ELR (cell line): ENCODE measurements at regions not wholly inside any gene's neighbourhood (a gene's known extent, or its start where the extent isn't known, plus 50 kb on each side); places are given as distances from the start of the nearest gene placed in this dataset.
A peak's percentile ranks its signal among the peaks of the same experiment; 100 is the strongest.
"Not testable (repeated sequence)": the region's sequence is repeated elsewhere in the genome, so short reads cannot be mapped to it uniquely, and the experiment has no call there.

Experiments
- DNase-seq: peaks from one replicate; pipeline ENCODE4 v3.0.0-alpha.2; 2015; ENCODE audit warnings: low read depth

DNA sequence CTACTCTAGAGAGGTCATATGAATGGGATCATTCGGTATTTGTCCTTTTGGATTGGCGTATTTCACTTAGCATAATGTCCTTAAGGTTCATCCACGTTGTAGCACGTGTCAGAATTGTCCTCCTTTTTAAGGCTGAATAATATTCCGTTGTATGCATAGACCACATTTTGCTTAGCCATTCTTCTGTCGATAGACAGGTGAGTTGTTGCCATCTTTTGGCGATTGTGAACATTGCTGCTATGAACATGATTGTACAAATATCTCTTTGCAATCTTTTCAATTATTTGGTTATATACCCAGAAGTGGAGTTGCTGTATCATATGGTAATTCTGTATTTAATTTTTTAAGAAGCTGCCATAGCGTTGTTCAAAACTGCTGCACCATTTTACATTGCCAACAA, 52.4 kb upstream of the GOLGA8J start:
- peak; percentile 26 for DNase-seq

GRCh38 chr15:30023798-30024295, 58.9 kb upstream of the GOLGA8J start:
- no peak for DNase-seq

GRCh38 chr15:30010746-30011145, 72.0 kb upstream of the GOLGA8J start:
- DNase-seq, result no peak

GRCh38 chr15:30008156-30008555, 74.6 kb upstream of the GOLGA8J start:
- no peak for DNase-seq

DNA sequence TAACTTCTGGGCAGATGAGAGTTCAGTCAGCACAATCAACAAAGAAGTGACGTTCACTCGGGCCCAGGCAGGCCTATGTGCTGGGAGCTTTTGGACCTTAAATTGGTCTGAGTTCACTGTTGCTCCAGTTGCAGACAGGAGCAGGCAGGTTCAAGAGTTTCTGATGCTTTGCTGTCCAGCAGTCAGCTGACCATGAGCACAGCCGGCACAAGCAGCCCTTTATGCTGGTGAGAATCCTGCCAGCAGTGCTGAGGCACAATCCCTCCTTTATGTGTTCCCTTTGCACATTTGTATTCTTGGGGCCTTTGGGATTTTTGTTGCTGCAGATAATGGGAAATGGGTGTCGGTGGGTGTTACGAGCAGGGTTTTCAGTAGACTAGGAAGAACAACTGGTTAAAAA, 81.2 kb upstream of the GOLGA8J start:
- DNase-seq, result no peak

DNA sequence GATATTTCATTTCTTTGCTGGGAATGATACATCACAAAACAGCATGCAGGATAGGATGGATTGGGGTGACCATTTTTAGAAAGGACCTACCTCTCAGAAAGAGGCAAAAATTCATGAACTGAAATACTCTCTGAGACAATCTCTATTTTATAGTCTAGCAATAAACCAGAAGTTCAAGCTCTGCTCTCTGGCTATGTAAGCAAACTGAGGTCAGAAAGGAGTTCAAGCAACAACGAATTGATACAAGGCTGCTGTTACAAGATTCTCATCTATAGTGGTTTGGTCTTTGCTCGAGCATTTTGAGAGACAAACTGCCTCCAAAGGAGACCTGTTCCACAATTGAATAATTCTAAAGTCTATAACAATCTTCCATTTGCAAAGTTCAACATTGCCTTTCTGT, 84.7 kb upstream of the GOLGA8J start:
- DNase-seq, result no peak

GRCh38 chr15:29997499-29997898, 85.3 kb upstream of the GOLGA8J start:
- no peak for DNase-seq

- DNase-seq, result no peak
Measured at GRCh38 chr15:29994284-29994683, 88.5 kb upstream of the GOLGA8J start.

DNA sequence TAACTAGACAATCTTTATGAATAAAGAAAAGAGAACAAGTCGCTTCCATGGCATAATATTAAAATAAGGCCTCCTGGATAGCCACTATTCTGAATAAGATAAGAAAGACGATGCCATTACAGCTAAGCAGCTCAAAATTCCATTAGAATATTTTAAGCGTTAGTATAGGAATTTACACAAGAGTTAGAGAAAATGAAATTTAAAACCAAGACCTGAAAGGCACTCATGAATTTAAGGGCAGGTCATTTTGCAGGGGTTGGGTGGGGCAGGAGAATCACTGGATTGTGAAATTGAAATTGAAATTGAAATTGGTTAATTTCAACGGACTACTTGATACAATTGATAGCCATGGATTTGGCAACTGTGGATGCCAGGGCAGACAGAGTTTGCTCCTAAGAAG, 91.8 kb upstream of the GOLGA8J start:
- no peak for DNase-seq

GRCh38 chr15:29990035-29990434, 92.7 kb upstream of the GOLGA8J start:
- DNase-seq, result no peak

- no peak for DNase-seq
Measured at GRCh38 chr15:29988701-29989100, 94.1 kb upstream of the GOLGA8J start.

- no peak for DNase-seq
Measured at GRCh38 chr15:29986946-29987345, 95.8 kb upstream of the GOLGA8J start.

DNA sequence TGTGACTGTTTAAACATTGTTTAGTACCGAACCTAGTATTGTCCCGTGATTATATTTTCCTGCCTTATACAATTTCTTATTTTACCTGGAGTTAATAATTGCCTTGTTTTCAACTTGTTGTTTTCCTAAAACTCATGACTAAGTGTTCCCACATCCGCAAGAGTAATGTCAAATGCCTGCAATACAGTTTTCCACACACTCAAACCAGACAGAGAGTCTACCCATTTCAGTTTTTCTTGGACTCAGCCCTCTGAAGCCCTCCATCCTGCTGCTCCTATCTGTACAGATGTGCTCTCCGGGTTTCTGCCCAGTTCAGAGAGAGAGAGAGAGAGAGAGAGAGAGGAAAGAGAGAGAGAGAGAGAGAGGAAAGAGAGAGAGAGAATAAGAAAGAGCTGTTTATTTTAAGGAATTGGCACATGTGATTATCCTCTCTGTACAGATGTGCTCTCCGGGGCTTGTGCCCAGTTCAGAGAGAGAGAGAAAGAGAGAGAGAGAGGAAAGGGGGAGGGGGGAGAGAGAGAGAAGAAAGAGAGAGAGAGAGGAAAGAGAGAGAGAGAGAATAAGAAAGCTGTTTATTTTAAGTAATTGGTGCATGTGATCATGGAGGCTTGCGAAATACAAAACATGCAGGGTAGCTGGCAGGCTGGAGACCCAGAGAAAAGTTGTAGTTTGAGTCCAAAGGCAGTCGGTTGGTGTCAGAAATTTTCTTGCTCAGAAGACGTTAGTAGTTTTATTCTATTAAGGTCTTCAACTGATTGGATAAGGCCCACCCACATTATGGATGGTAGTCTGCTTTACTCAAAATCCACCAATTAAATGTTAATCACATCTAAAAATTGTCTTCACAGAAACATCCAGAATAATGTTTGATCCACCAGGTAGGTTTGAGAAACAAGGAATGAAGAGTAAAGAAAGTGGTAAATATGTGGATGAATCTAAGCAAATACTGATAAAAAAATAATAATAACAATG, 104.1 kb upstream of the GOLGA8J start:
- peak; percentile 60 for DNase-seq

DNA sequence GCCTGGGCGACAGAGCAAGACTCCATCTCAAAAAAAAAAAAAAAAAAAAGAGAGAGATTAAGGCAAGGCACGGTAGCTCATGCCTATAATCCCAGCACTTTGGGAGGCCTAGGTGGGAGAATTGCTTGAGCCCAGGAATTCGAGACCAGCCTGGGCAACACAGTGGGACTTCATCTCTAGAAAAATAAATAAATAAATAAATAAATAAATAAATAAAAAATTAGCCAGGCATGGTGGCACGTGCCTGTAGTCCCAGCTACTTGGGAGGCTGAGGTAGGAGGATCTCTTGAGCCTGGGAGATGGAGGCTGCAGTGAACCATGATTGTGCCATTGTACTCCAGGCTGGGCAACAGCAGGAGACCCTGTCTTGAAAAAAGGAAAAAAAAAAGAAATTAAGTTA, 108.7 kb upstream of the GOLGA8J start:
- not testable (repeated sequence) for DNase-seq

DNA sequence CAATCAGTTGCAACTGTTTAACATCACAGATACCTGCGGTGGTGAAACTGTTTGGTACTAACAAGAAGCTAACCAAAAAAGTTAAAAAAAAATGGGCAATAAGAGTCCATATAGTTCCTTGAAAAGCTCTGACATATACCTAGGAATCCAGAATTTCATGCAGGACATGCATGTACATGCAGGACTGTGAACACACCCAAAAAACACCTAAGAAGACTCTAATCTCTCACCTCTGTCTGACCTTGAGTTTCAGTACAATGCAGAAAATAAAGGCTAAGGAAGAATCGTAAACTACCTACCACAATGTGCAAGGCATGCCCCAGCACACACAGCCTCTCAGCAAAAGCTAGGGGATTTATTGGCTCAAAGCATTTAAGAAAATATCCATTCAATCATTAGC, 110.7 kb upstream of the GOLGA8J start:
- no peak for DNase-seq

GRCh38 chr15:29970402-29970695, 112.4 kb upstream of the GOLGA8J start:
- no peak for DNase-seq

GRCh38 chr15:29969562-29970401, 113.0 kb upstream of the GOLGA8J start:
- no peak for DNase-seq

GRCh38 chr15:29968895-29969561, 113.7 kb upstream of the GOLGA8J start:
- DNase-seq, result no peak

DNA sequence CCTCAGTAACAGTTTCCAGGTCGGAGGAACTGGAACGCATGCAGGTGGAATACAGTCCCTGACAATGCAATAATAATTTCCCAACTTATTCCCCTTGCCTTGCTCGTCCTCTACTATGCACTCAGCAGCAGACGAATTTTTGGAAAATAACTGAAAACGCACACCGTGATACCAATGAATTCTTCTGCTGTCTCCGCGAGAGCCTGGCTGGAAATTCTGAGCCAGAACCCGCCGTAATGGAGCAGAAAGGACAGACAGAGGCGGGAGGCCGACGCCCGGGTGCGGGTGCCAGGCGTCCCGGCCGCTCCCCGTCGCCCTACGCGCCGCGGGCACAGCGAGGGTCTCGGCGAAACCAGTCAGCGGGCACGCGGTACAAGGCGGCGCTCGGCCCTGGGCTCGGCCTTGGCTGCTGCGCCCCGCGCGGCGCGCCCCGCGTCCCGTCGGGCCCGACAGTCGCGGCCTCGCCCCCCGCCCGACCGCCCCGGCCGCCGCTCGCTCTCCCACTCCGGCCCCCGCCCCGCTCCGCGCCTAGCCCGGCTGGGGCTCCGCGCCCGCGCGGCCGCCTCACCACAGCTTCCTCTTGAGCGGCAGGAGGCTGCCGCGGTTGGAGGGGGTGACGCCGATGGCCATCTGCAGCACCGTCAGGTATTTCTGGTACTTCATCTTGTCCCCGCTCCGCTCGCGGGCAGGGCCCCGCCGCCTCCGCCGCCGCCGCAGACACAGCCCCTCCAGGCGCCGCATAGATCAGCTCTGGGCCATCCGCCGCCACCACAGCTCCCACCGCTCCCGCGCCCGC, 114.5 kb upstream of the GOLGA8J start:
- DNase-seq, result peak; percentile 13

DNA sequence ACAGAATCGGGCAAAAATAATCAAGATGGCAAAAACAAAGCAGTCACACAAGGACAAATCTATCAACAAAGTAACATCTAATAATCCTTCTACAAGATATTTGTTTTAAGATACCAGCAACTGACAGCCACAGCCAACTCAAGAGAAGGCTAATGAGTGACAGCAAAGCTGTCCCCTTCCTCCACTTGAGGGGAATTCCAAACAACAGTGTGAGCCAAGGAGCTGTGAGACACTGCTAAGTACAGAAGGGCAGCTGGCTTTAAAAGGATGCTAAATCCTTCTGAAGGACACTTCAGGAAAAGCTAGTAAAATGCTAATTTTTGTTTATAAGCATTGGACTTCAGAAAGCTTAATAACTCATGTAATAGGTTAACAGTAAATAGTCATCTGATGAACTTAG, 120.3 kb upstream of the GOLGA8J start:
- no peak for DNase-seq

DNA sequence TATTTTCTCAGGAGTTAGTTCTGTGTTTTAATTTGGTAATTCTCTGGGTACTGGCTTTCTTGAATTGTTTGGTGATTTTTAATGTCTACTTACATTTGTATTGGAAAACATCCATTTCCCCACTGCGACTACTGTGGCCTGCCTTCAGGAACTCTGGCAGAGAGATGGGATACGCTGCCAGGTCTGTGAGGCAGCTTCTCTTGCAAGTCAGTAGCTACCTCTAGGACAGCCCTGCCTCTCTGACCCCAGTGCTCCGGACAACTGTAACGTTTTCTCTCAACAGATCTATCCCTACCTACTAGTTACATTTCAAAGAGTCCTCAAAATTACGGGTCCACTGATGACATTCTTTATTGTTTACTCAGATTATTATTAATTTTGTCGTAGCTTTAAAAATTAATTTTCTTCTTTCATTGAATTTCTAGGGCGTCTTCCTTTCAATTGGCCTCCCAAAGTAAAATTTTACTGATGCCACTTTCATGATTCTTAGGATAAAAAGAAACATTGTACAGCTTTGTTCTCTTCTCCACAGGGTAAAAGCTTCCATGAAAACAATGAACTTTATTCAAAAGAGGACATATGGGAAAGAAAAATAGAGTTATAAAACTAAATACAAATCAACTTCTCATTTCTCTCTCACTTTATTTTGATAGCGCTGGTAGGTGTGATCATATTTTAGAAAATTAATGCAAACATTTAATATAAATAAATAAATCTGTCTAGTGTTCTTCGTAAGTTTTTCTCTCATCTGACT, 123.2 kb upstream of the GOLGA8J start:
- DNase-seq, result no peak
